Activated CD4-positive, alpha-beta T cell treated with anti-CD3 and anti-CD28 coated beads, Interleukin-2, amount 50 U/mL, for 1 hour (primary cell): ENCODE measurements at regions not wholly inside any gene's neighbourhood (a gene's known extent, or its start where the extent isn't known, plus 50 kb on each side); places are given as distances from the start of the nearest gene placed in this dataset.
"Not testable (repeated sequence)": the region's sequence is repeated elsewhere in the genome, so short reads cannot be mapped to it uniquely, and the experiment has no call there.

Source experiments
- DNase-seq: peaks from one replicate; pipeline ENCODE4 v3.0.0-alpha.2; 2020

DNA sequence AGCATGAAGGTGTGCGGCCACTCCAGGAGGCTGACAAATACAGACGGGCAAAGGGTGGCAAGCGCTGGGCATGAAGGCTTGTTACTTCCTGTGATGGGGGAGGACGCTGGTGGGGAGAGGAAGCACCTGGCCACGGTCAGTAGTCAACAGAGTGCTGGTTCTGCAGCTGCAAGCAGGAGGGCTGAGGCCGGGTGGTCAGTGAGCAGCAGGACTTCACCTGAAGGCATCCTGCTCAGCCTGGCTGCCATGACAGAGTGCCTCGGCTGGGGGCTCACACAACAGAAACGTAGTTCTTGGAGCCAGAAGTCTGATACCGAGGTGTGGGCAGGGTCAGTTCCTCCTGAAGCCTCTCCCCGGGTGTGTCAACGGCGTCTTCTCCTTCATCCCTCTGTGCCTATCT, 118.6 kb upstream of the IRX4 start:
- no peak for DNase-seq

DNA sequence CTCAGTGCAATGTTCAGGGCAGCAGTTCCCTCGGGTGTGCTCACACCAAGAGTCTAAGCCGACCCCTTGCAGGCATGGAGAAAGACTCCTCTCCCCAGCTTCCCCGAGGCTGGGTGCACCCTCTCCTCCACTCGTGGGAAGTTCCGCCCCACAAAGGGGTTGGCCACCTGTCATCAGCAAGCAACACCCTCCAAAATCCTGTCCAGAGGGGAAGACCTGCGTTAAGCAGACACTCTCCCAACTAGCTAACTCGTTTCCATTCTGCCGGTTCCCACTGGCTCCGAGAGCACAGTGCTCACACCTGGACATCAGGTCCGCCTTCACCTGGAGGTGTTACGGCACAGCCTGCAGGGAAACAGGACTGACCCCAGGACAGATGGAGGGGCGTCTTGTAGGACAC, 117.9 kb upstream of the IRX4 start:
- no peak for DNase-seq

DNA sequence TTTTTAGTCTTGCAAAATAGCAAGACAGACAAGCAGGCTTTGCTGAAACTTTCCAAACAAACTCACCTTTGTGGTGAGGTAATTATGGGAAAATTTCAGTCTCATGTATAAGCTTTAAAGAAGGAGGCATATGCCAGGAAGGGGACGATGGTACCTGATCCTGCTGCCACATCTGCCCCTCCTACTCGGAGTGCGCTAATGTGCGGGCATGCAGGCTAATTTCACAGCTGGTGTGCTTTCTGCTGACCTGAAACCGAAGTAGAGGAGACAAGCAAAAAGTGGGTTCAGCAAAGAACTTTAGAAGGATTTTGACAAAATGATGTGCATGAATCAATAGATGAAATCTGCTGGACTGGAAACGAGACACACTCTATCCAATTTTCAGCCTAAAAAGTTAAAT, 117.1 kb upstream of the IRX4 start:
- no peak for DNase-seq

DNA sequence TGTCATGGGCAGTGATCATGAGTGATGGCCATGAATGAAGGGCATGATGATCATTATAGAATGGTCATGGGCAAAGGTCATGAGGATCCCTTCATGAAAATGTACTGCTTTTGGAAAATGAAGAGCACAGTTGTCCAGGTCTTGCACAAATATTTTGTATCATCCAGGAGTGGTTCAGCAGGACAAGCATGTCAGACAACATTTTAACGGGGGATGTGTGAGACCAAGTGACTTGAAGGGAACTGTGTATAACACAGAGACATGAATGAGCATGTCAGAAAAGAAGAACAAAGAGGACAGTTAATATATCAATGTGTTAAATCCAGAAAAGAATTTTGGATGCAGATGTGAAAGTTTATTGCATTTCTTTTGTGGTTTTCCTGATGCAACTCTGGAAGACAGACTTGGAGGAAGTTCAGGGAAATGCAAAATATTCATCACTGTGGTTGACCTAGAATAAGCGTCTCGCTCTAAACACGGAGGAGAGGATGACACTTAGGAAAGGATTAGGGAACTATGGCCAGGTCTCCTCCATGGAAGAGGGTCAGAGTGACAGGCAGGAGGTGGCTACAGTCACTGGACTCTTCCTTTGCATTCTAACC, 116.1 kb upstream of the IRX4 start:
- DNase-seq, result no peak

DNA sequence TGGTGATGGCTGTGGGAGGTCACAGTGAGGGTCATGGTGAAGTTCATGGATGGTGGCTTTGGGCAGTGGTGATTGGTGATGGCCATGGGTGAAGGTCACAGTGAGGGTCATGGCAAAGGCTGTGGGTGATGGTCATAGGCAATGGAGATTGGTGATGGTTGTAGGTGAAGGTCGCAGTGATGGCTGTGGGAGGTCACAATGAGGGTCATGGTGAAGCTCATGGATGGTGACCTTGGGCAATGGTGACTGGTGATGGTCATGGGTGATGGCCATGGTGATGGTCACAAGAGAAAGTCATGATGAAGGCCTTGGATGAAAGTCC, 115.6 kb upstream of the IRX4 start:
- no peak for DNase-seq

DNA sequence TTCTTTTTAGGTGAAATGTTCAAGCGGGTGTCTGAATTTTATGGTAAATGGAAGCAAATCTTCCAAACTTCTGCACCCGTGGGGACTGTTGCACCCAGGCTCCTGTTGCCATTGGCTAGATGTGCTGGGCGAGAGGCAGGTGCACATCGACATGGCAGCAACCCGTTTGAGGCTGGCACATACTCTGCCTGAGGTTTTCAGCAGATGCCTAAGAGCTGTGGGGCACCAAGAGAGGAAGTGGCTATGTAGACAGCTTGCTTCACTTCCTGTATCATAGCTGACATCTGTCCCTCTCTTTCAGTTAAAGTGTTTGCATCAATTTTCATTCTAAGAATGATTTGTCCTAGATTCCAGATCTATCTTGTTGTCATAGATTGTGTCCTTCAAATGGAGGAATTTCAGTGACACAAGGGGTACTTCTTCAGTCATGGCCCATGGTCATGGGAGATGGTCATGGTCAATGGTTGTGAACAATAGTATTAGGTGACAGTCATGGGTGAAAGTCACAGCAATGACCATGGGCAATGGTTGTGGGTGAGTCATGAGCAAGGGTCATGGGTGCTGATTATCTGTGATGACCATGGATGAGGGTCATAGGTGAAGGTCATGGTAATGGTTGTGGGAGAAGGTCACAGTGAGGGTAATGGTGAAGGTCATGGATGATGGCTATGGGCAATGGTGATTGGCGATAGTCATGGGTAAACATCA, 115.1 kb upstream of the IRX4 start:
- DNase-seq, result no peak

DNA sequence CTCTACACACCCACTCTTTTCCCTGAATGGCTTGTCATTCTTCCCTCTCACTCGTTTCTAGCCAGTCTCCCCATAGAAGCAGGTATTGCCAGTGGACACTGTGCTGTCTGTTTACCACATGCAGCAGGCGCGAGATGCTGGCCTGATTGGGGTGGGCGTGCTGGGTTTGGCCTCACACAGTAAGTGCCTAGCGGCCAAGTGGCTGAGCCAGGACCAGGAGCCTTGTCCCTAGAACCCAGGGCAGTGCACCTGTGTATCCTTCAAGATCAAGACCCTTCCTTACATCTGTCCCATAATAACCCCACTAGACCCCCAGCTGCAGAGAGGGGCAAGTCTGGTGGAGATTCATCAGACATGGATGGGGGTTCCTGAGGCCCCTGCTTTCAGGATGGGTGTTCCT, 112.8 kb upstream of the IRX4 start:
- DNase-seq, result no peak

DNA sequence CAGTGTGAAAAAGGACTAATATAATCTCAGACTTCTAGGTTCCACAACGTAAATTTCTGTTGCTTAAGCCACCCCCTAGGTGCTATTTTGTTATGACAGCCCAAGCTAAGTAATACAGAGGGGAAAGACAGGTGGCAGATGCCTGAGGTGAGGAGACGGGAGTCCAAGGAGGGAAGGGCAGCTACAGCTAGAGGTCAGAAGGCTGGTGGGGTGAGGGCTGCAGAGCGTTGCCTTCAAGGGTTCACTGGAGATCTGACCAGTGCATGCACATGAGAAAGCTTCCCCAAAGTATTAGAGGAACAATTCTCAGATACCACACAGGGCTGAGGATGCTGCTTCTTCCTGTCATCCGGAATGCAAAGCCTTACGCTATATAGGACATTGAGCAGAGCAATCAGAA, 104.7 kb upstream of the IRX4 start:
- no peak for DNase-seq

DNA sequence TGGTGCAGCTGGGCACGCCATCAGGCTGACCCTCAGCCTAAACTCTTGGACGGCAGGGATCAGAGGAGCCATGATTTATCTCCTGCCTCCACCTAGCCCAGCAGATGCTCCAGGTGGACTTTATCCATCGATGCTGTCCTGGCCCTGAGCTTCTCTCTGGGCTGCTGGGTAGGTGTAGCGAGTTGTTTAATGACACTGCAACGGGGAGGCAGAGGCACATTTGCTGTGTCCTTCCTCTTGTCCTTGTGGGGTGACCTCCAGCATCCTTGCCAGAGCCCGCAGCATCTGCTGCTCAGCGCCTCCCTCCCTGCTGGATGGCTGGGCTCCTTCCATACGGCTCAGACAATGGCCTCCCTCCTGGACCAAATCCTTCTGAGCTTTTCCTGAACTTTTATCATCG, 103.1 kb upstream of the IRX4 start:
- DNase-seq, result no peak

DNA sequence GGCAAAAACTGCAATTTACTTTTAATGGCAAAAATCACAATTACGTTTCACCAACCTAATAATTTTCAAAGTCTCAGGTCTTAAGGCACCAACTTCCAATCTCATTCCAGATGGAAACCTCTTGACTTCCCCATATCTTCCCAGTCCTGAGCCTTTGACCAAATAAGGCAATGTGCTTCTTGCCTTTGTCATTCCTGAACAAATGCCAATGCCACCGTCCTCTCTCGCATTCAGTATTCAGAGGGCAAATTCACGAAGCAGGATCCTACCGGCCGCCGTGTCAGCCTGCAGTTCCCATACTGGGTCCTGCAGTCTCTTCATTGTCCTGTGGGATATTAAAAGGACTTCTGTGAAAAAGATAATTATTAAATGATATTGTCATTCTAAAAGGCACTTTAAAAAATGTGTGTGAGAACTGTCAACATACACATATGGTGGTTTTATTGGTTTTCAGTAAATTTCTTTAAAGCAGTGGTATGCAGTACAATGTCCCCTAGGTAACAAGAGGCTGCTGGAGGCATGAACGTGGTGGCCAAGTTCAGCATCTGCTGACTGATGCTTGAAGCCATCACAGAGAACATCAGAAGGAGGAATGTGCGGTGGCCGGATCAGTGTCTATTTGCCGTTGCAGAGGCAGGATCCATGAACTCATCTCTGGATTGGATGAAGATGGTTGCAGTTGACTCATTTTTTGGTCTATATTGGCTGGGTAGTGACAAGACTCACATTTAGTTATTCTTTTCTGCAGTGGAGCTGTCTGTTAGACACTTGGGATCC, 101.4 kb upstream of the IRX4 start:
- DNase-seq, result no peak

DNA sequence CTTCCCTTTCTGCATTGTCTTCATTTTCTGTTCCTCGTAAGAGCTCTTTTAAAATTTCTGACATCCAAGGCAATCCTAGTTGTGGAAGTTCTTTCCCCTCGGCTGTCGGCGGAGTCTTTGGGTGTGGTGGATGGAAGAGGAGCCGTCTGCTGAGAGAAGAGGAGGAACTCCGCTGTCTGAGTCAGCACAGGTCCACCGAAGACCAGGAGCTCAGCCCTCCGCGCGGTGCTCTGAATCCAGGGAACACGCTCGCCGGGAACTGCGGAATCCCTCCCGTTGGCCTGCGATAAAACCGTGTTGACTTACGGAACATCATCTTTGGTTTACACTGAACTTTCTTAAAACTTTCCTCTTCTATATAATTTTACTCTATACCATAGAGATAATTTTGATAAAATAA, 100.7 kb upstream of the IRX4 start:
- no peak for DNase-seq

DNA sequence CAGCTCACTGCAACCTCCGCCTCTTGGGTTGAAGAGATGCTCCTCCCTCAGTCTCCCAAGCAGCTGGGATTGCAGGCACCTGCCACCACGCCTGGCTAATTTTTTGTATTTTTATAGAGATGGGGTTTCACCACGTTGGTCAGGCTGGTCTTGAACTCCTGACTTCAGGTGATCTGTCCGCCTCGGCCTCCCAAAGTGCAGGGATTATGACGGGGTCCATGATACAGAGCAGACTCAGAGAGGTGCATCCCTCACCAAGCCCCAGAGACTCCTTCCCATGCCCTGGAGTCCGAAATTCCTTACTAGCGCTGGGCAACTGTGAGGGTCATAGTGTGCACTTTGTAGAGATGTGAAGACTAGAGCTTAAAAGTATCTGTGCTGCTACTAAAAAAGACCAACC, 99.8 kb upstream of the IRX4 start:
- DNase-seq, result not testable (repeated sequence)

DNA sequence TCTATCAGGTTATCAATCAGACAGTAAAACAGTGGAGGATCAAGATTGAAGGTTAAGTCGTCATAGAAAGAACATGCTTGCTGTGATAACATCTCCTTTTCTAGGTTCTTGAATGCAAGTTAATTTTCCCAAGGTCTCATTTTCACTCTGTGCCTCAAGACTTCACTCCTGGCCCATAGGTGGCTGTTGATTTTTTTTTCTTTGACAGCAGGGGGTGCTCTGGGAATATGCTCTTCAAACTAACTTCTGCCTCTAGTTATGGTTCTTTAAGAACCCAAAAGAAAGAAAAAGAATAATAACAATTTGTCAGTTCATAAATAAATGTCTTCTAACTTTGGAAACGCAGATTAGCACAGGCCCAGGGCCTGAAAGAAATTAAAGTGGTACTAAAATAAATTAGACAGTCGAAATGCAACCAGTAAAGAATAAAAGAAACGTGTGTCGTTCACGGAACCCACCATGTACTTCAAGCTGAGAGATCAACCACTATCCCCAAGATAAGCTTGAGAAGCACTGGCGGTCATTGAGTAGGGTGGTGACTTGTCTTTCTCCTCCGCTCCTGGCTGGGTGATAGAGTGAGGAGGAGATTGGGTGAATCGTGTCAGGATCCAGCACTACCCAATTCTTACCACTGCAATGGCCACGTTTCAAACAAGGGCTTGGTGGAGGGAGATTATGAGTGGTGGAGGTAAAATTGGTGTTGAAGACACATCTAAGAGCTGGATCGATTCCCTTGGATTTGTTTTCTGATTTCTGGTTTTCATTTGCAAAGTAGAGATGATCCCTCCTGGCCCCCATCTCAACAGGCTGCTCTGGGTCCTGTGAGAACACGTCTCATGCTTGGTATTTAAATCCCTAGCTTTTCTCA, 93.4 kb upstream of the IRX4 start:
- DNase-seq, result no peak

DNA sequence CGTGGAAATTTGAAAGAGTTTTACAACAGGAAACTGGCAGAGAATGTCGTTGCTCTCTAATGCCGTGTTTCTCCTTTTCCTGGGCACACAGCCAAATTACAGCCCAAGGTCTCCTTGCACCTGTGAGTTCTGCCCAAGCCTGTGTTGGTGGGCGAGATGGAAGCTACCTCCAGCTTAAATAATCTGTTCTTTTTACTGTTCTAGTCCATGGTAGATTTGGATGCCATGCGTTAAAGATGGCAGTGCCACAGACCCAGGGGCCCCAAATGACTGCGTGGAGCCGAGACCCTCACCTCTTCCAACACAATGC, 92.6 kb upstream of the IRX4 start:
- DNase-seq, result no peak

DNA sequence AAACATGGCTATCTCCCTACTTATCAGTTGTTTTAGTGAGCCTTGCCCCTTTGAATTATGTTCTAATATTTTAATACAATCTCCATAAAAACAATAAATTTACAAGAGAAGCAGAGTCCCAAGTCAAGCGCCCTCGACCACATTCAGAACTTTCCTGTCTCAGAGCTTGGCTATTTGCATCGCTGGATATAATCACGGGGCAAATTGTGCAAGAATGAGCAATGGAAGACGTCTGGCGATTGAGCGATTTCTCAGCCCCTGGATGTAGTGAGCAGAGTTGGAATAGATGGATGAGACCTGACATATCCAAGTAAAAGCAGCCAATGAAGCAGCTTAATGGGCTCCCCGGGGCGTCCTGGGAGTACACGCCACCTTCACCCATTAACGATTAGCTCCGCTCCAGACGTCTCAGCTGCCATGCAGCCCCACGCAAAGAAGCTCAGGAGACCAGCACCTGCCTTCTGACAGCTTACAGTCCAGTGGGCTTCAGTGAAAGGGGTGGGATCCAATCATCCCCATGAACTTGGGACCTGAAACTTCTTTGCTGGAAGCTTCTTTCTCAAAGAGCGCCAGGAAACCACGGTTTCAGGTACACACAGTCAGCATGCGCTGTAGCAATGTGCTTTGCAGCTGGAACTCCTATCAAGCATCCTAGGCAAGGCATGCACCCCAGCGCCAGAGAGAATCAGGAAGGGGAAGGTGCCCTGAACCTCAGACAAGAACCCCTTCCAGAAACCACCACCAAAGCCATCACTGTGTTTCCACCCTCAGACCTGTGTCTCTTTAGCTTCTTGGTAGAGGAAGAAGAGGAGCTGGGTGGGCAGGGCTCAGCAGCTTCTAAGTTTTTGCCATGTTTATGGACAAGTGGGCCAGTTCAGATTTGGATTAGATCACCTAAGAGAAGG, 92.0 kb upstream of the IRX4 start:
- DNase-seq, result no peak

DNA sequence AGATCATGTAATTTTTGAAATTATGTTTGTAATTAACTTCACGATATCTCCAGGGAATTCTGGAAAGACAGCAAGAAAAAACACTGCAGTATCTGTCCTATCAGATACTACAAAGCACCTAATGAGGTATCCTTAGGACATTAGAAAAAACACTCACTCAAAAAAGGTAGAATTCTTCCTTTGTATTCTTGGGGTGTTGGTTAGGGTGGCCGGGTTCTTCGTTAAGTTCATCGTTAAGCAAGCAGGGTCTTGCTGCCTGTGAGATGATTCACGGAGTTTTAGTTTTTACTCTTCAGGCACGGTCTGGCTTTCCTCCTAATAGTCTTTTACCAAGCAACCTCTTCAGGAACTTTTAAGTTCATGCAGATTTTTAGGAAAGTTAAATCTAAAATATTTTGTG, 91.4 kb upstream of the IRX4 start:
- no peak for DNase-seq

DNA sequence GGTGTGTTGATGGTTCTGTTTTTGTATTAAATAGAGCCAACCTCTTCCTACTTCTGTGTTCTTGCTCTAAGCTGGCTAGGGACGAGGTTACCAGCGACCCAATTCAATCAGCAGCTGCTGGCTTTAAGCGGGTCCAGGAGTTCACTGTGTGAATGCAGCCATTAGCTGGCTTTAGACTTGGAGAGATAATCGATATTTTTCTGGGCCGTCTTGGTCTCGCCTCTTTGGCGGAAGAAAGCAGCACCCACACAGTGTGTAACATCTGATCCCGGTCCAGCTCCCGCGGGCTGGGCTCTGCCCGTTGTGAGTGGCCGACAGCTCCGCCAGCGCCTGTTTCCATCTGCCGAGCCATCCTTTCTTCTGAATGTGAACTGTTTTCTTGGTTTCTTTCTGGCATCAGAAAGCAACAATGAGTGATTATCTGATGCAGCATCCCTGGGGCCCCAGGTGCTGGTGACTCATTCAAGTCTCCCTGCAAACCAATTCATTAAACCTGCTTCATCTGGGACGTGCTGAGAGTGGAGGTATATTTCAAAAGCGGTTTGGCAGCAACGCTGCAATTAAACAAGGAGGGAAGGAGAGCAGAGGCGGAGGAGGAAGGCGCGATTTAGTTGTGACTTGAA, 90.8 kb upstream of the IRX4 start:
- no peak for DNase-seq

DNA sequence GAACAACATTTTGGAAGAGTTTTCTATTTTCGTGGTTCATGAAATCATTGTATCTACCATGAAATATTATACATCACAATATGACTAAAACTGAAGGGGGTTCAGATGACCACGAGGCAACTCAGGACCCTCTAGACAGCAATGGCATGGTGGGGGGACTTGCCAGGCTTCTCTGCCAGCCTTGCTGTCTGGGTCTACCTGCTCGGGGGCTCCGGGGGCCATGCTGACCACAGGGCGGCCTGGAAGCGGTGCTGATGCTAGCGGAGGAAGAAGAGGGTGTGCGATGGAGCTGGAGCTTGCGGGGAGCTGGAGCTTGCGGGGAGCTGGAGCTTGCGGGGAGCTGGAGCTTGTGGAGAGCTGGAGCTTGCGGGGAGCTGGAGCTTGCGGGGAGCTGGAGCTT, 89.2 kb upstream of the IRX4 start:
- DNase-seq, result no peak

DNA sequence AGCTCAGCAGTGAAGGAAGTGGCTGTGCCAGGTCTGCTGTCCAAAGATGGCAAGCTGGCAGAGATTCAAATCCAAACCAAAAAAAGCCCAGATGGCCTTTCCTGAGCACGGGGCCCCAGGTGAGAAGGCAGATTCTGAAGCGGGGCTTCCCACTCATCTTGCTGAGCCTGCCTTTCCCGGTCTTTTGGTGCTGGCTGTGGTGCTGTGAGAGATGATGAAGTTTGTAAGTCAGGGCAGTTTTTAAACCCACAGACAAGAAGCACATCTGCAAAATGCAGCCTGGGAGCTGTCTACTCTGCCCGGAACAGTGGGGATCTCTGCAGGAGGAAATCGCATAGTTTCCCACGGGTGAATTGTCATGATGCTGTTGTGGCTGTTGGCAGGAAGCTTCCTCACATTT, 85.0 kb upstream of the IRX4 start:
- DNase-seq, result no peak

DNA sequence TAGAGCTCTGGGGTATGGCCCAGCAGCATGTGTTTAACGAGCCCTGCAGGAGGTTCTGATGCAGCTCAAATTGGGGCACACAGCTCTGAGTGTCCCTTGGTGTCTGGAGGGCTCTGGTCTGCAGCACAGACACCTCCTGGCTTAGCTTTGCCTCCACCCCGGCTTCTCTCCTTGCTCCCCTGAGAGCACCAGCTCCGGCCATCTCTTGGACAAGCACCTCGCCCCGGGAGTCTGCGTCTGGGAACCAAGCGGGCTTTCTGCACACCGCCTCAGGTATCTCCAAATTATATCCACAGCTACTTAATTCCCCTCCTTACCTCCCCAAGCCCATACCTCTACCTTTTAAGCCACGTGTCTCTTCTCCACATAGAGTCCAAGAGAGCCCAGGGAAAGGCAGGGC, 83.7 kb upstream of the IRX4 start:
- no peak for DNase-seq

DNA sequence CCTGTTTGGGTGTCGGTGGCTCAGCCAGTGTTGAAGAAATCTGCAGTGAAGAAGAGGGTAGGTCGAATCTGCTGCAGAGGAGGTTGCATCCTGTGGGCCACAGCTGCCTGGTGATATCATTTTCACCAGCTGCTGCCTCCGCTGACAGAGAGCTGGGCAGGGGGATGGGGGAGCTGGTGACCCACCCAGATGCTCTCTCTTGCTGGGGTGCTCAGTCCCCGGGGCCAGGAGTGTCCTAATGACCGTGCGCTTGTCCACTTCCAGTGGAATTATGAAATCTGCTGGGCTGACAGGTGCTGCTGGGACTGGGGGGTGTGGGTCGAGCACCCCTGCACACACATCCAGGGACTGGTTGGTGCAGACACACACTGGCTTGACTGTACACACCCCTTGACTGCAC, 83.2 kb upstream of the IRX4 start:
- DNase-seq, result no peak

DNA sequence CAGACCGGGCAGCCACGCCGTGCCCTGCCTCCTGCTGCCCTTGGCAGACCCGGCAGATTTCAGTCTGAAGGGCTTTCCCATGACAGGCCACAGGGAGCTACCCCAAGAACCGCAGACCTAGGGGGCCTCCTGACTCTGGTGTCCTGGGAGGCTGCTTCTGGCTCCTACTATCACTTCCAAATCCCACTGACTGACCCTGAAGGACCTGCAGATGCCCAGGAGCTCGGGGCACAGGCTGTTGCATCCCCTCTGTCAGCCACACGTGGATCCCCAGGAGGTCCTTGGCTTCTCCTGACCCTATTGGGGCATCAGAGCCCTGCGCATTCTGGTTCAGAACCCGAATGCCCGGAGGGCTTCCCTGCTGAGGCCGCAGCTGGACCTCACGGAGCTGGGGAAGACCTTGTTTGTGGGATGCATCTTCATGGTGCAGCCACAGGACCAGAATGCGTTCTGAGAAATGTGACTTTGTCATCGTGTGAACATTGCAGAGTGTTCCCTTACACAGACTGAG, 81.3 kb upstream of the IRX4 start:
- no peak for DNase-seq
